ENCODE measurements at regions not wholly inside any gene's neighbourhood (a gene's known extent, or its start where the extent isn't known, plus 50 kb on each side); places are given as distances from the start of the nearest gene placed in this dataset.

DNA sequence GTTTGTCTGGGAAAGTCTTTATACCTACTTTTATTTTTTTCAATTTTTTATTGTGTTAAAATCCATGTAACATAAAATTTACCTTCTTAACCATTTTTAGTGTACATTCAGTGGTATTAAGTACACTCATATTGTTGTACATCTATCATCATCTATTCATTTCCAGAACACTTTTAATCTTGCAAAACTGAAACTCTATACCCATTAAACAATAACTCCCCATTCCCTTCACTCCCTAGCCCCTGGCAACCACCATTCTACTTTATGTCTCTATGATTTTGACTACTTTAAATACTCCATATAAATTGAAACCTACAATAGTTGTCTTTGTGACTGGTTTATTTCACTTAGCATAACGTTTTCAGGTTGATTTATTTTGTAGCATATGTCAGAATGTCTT is 131.9 kb upstream of the SLC38A2 start:
- TF ChIP-seq, protein P1, sequence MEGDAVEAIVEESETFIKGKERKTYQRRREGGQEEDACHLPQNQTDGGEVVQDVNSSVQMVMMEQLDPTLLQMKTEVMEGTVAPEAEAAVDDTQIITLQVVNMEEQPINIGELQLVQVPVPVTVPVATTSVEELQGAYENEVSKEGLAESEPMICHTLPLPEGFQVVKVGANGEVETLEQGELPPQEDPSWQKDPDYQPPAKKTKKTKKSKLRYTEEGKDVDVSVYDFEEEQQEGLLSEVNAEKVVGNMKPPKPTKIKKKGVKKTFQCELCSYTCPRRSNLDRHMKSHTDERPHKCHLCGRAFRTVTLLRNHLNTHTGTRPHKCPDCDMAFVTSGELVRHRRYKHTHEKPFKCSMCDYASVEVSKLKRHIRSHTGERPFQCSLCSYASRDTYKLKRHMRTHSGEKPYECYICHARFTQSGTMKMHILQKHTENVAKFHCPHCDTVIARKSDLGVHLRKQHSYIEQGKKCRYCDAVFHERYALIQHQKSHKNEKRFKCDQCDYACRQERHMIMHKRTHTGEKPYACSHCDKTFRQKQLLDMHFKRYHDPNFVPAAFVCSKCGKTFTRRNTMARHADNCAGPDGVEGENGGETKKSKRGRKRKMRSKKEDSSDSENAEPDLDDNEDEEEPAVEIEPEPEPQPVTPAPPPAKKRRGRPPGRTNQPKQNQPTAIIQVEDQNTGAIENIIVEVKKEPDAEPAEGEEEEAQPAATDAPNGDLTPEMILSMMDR (optimal IDR thresholded peaks at IDR 0.05 in 1 of 3, IDR thresholded peaks at IDR 0.05 in 1 of 3, conservative IDR thresholded peaks at IDR 0.05 in 1 of 3; ENCODE audit: extremely low read depth in 1 of 3, insufficient read depth in 2 of 3, low read length in 3 of 3), result no peak
- TF ChIP-seq EZH2 (IDR thresholded peaks at IDR 0.05; ENCODE audit: low read length), result no peak

Measured in keratinocyte (primary cell).